Fibroblast of the conjunctiva (primary cell): ENCODE measurements at regions not wholly inside any gene's neighbourhood (a gene's known extent, or its start where the extent isn't known, plus 50 kb on each side); places are given as distances from the start of the nearest gene placed in this dataset.

Experiments
- DNase-seq: peaks from one replicate; pipeline ENCODE4 v3.0.0-alpha.2; 2010; ENCODE audit warnings: low read depth

- no peak for DNase-seq
These were observed 471.4 kb downstream of the LIG4 start for GRCh38 chr13:107743983-107744382.

- no peak for DNase-seq
These were observed 471.8 kb downstream of the LIG4 start for GRCh38 chr13:107743526-107743925.

- DNase-seq: no peak
These were observed 472.2 kb downstream of the LIG4 start for GRCh38 chr13:107743100-107743499.

- DNase-seq: no peak
These were observed 472.8 kb downstream of the LIG4 start for GRCh38 chr13:107742544-107742943.

GRCh38 chr13:107738004-107738403, 477.3 kb downstream of the LIG4 start:
- DNase-seq: no peak

- DNase-seq: no peak
These were observed 478.6 kb downstream of the LIG4 start for GRCh38 chr13:107736731-107737130.

GRCh38 chr13:107736170-107736569, 479.2 kb downstream of the LIG4 start:
- DNase-seq: no peak

GRCh38 chr13:107734891-107735625, 480.3 kb downstream of the LIG4 start:
- DNase-seq: no peak

- DNase-seq: no peak
These were observed 482.1 kb downstream of the LIG4 start for GRCh38 chr13:107733276-107733675.

- DNase-seq: no peak
These were observed 484.5 kb downstream of the LIG4 start for GRCh38 chr13:107730813-107731212.

- no peak for DNase-seq
These were observed 494.0 kb downstream of the LIG4 start for GRCh38 chr13:107721125-107721869.

- DNase-seq: no peak
These were observed 498.6 kb downstream of the LIG4 start for GRCh38 chr13:107716741-107717140.

GRCh38 chr13:107716241-107716640, 499.1 kb downstream of the LIG4 start:
- DNase-seq: no peak

GRCh38 chr13:107715496-107715895, 499.8 kb downstream of the LIG4 start:
- DNase-seq: no peak

- DNase-seq: no peak
These were observed 502.0 kb downstream of the LIG4 start for GRCh38 chr13:107713314-107713713.

- DNase-seq: no peak
These were observed 503.0 kb downstream of the LIG4 start for GRCh38 chr13:107712145-107712860.

- DNase-seq: no peak
These were observed 525.2 kb downstream of the LIG4 start for GRCh38 chr13:107690181-107690580.

- DNase-seq: no peak
These were observed 529.5 kb downstream of the LIG4 start for GRCh38 chr13:107685876-107686275.

GRCh38 chr13:107681600-107681999, 533.7 kb downstream of the LIG4 start:
- DNase-seq: no peak

GRCh38 chr13:107680115-107680514, 535.2 kb downstream of the LIG4 start:
- DNase-seq: no peak

GRCh38 chr13:107678075-107678689, 537.2 kb downstream of the LIG4 start:
- no peak for DNase-seq

GRCh38 chr13:107675847-107676550, 539.3 kb downstream of the LIG4 start:
- no peak for DNase-seq
